H1 (cell line): ENCODE measurements at regions not wholly inside any gene's neighbourhood (a gene's known extent, or its start where the extent isn't known, plus 50 kb on each side); places are given as distances from the start of the nearest gene placed in this dataset.

Experiments
- HDAC2 ChIP-seq, 2 experiments: fragments of 300-600 bp in 1 of 2; sonication (generic) in 1 of 2; IDR thresholded peaks; 2 replicates each; pipeline ENCODE4 v1.6.1; 2011 to 2012; ENCODE audit warnings: low read depth in 2 of 2, low read length in 2 of 2, mild to moderate bottlenecking in 2 of 2, moderate library complexity in 2 of 2, borderline replicate concordance in 1 of 2, inconsistent platforms in 1 of 2
- SP1 ChIP-seq: IDR thresholded peaks from 2 replicates; pipeline ENCODE4 v1.6.1; 2011; ENCODE audit warnings: low read depth, low read length

GRCh38 chr6:71373943-71374342 is 85.3 kb downstream of the OGFRL1 start (continued):
- no peak for TF ChIP-seq HDAC2 (IDR thresholded peaks at IDR 0.05; ENCODE audit: borderline replicate concordance in 1 of 2, low read depth in 2 of 2, low read length in 2 of 2)
- TF ChIP-seq SP1, result no peak
